Heart left ventricle (tissue), 13 donors: ENCODE measurements at regions not wholly inside any gene's neighbourhood (a gene's known extent, or its start where the extent isn't known, plus 50 kb on each side); places are given as distances from the start of the nearest gene placed in this dataset.

Experiments used
- CTCF ChIP-seq, 12 donors: fragments of 200-600 bp; sonication (generic) in 4 of 12; IDR thresholded peaks; one replicate each; pipeline versions ENCODE4 v1.5.0 to v1.8.0; 2018 to 2022; ENCODE audit warnings: antibody characterized with exemption in 12 of 12, mild to moderate bottlenecking in 5 of 12
- POLR2A ChIP-seq, 2 donors: fragments of 450-650 bp; IDR thresholded peaks; one replicate each; pipeline ENCODE4 v1.6.1; 2017; ENCODE audit warnings: antibody characterized with exemption in 2 of 2, mild to moderate bottlenecking in 2 of 2, moderate library complexity in 2 of 2
- donor health status: ischemic (EF 13 %, LVEDD 7.1; RV severe dilation, severe dysfunction).
- donor health status: DM: no; HTN: yes; CAD: no.
- donor health status: DM: no; HTN: no; CAD: no.
- donor health status: ischemic (EF 25% LVEDD 6.9; RV normal size, moderate dysfunction).
- donor health status: ischemic (EF 25% LVEDD 5.7; RV mildly dilated, moderate dysfunction).
- donor health status: ischemic (EF 35%, LVEDD 5.7; RV mildly dilated, moderate dysfunction).
- donor health status: nonischemic (EF 11% LVEDD 7.7; RV severe dilation, severe dysfunction).
- donor health status: DM: yes; HTN: yes; CAD: no.
- donor health status: PGD.
- donor health status: ischemic (EF 29% LVEDD 5.4; RV normal size, mild dysfunction).
- donor health status: nonischemic (EF 23%, LVEDD 6.1; RV moderate dilation, normal function).

DNA sequence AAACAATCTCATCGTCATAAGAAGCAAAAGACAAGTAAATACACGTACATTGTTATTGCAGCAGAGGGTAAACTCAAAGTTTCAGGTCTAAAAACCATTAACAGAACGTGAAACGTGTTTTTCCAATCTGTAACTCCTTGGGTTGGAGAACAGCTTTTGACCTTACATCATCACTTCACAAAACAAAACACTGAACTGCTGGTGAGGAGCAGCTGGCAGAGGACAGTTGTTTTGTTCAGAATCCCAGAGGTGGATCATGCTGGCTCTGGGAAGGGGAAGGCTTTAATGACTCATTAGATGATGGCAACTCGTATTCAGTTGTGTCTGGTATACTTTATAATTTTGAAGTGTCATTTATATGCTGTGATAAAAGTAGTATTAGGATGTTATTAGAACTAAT, 923.0 kb upstream of the CELF2 start:
- TF ChIP-seq CTCF (IDR thresholded peaks at IDR 0.05) (no peak), POLR2A (IDR thresholded peaks at IDR 0.05) (no peak)
